NCI-H1105 (cell line): ENCODE measurements at regions not wholly inside any gene's neighbourhood (a gene's known extent, or its start where the extent isn't known, plus 50 kb on each side); places are given as distances from the start of the nearest gene placed in this dataset.

Experiments used
- DNase-seq: peaks from one replicate; lab custom pipeline; 2025; lab: John Stamatoyannopoulos, UW

- DNase-seq: no peak
These were observed 51.8 kb upstream of the BMPER start for GRCh38 chr7:33853361-33854062.

- DNase-seq: no peak
These were observed 51.2 kb upstream of the BMPER start for GRCh38 chr7:33854178-33854577.

- no peak for DNase-seq
These were observed 50.5 kb upstream of the BMPER start for GRCh38 chr7:33854801-33855350.
